Small intestine (tissue), 7 donors: ENCODE measurements at regions not wholly inside any gene's neighbourhood (a gene's known extent, or its start where the extent isn't known, plus 50 kb on each side); places are given as distances from the start of the nearest gene placed in this dataset.

ENCODE experiments used
- DNase-seq, 2 donors: peaks; one replicate each; pipeline versions ENCODE4 v3.0.0 to v3.0.0-alpha.2; 2013
- FAIRE-seq: peaks from 2 replicates; lab custom pipeline; 2012; peaks lifted over from hg19 to GRCh38; lab: Jason Lieb, UNC
- H3K27ac ChIP-seq, 3 donors: one replicate each; pipeline ENCODE4 v1.5.1; 2013; ENCODE audit warnings: low read length in 2 of 3, mild to moderate bottlenecking in 2 of 3, control low read depth in 1 of 3, inconsistent platforms in 1 of 3, low read depth in 1 of 3, moderate library complexity in 1 of 3
- H3K27me3 ChIP-seq, 3 donors: one replicate each; pipeline ENCODE4 v1.6.1; 2013; ENCODE audit warnings: low read length in 3 of 3, inconsistent platforms in 1 of 3; ENCODE audit not compliant: control insufficient read depth in 3 of 3, insufficient read depth in 3 of 3
- H3K36me3 ChIP-seq, 3 donors: one replicate each; pipeline ENCODE4 v1.6.1; 2013; ENCODE audit warnings: low read length in 3 of 3, inconsistent platforms in 1 of 3, low read depth in 1 of 3, mild to moderate bottlenecking in 1 of 3, moderate library complexity in 1 of 3; ENCODE audit not compliant: control insufficient read depth in 3 of 3, insufficient read depth in 2 of 3
- H3K4me1 ChIP-seq, 3 donors: one replicate each; pipeline ENCODE4 v1.6.1; 2013; ENCODE audit warnings: low read length in 2 of 3, inconsistent platforms in 1 of 3, low read depth in 1 of 3, mild to moderate bottlenecking in 1 of 3, moderate library complexity in 1 of 3; ENCODE audit not compliant: control insufficient read depth in 3 of 3, insufficient read depth in 2 of 3
- H3K4me3 ChIP-seq, 3 donors: one replicate each; pipeline ENCODE4 v1.5.1; 2013; ENCODE audit warnings: low read length in 3 of 3, control low read depth in 1 of 3, inconsistent platforms in 1 of 3, low read depth in 1 of 3, mild to moderate bottlenecking in 1 of 3, moderate library complexity in 1 of 3
- H3K9me3 ChIP-seq, 2 donors: one replicate each; pipeline ENCODE4 v1.6.1; 2013; ENCODE audit warnings: low read depth in 1 of 2, low read length in 1 of 2; ENCODE audit not compliant: control insufficient read depth in 2 of 2, insufficient read depth in 1 of 2
- WGBS, 3 donors: extraction: QIAGEN DNeasy Blood & Tissue Kit; methylation state at CpG; one replicate each; pipeline ENCODE4 v1.1.7; 2013; 5-methylcytosine and 5-hydroxymethylcytosine counted together
- donor health status: healthy with polysubstance abuse.
- donor health status: control.
- donor health status: control.
- donor health status: Bipolar disorder and iron deficiency.
- donor health status: healthy.

- Histone ChIP-seq H3K4me1 (no peaks in the 10 kb centered on the region), H3K4me3 (no peak overlapping the region), H3K9me3 (peaks cover 0 to 1% of the 10 kb centered on the region in 2 donors), H3K36me3 (no peaks in the 10 kb centered on the region), H3K27ac (no peak overlapping the region), H3K27me3 (no peaks in the 10 kb centered on the region)
- FAIRE-seq (no peak), DNase-seq (no peak)
- WGBS, 3 donors, result 17 to 37% (median 32%) methylated on average over 1 of the region's 1 CpG
Observed at GRCh38 chr7:8921807-8922206, 488.4 kb downstream of the NXPH1 start.

DNA sequence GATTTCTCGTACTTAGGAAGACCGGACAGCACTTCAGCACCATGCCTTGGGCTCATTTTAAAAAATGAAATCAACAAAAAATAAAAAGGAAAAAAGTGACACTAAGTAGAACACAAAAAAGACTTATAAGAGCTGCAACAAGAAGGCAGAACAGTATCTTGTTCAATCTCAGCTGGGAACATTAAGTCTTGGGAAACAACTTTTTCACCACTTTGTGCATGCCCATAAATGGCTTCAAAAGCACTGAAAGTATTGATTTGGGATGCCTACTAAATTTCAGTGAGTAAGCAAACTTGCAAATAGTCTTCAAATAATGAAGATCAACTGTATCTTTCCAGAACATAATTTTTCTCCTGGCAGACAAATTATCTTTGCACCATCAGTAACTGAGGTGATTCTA lies 489.3 kb downstream of the NXPH1 start:
- no peak overlapping the region for H3K4me3 ChIP-seq
- H3K9me3 ChIP-seq, result peaks cover 0 to 1% of the 10 kb centered on the region in 2 donors
- H3K27ac ChIP-seq, result no peak overlapping the region
- no peaks in the 10 kb centered on the region for H3K36me3 ChIP-seq
- FAIRE-seq (no peak), DNase-seq (no peak)
- no peaks in the 10 kb centered on the region for H3K27me3 ChIP-seq
- H3K4me1 ChIP-seq, result no peaks in the 10 kb centered on the region
- 73 to 83% (median 79%) methylated on average over 2 of the region's 2 CpGs for WGBS, 3 donors

DNA sequence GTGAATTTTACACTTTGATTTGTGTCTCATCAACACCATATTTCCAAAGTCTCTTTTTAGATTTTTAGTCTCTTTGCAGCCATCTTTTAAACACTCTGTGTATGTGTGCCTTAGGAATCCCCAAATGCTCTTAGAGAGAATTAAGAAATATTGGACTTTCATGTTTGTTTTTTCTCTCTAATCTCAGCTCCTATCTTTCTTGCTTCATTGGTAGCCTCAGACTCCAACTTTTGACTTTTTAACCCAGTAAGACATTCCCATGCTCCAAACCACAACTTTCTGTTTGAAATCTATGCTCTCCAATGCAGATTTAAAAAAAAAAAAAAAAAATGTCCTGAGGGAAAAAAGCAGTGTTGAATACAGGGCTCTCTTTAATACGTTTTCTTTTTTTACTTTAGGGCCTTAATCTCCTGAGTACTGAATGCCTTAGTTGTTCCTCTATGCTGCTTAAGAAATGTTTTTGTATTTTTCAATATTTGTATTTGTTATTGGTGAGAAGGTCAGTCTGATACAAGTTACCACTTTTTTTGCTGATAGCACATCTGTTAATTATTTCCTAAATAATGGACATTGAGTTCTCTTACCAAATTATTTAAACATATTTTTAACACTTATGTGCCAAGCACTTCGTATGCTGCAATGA lies 489.9 kb downstream of the NXPH1 start:
- Histone ChIP-seq H3K4me1 (no peaks in the 10 kb centered on the region), H3K4me3 (no peak overlapping the region), H3K36me3 (no peaks in the 10 kb centered on the region), H3K27me3 (no peaks in the 10 kb centered on the region), H3K27ac (no peak overlapping the region), H3K9me3 (peaks cover 0 to 1% of the 10 kb centered on the region in 2 donors)
- no peak for FAIRE-seq
- no peak for DNase-seq
- 24 to 53% (median 30%) methylated on average over 2 of the region's 2 CpGs for whole genome bisulfite sequencing, 3 donors

DNA sequence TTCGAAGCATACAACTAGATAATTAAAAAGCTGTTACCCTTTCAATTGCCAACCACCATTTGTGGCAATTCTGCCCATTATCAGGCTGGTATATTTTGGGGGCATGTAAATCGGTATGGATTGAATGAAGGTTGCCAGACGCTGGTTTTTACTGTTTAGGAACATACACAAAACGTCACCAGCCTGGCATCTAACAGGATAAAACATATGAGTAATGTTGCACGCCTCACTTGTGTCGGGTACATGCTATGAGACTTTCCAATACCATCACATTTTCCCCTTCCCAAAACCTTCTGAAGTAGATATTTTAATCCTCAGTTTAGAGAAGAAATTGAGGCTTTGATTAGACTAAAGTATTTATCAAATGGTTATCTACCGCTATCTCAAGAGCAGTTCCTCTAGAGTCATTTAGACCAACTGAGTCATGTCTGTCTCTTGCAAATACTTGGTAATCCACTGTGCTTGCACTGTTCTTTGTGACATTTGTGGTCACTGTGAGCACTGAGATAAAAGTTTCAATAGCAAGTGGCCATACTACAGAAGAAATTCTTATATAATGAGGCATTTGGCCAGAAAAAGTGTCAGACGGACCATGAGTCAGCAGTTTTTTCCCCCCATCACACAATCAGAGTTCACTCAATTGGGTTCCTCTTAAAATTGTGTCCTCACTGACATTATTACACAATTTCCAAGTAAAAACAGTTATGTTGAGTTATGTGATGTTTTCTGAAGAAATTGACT lies 498.7 kb downstream of the NXPH1 start:
- FAIRE-seq, result no peak
- H3K27me3 ChIP-seq, result no peaks in the 10 kb centered on the region
- H3K27ac ChIP-seq, result no peak overlapping the region
- no peaks in the 10 kb centered on the region for H3K9me3 ChIP-seq
- H3K4me3 ChIP-seq, result no peak overlapping the region
- H3K36me3 ChIP-seq, result no peaks in the 10 kb centered on the region
- WGBS, 3 donors, result 63 to 77% (median 70%) methylated on average over 8 of the region's 8 CpGs
- no peak for DNase-seq
- H3K4me1 ChIP-seq, result no peaks in the 10 kb centered on the region

- Histone ChIP-seq H3K27me3 (no peaks in the 10 kb centered on the region), H3K4me1 (no peaks in the 10 kb centered on the region), H3K9me3 (no peaks in the 10 kb centered on the region), H3K27ac (no peak overlapping the region), H3K4me3 (no peak overlapping the region), H3K36me3 (no peaks in the 10 kb centered on the region)
- DNase-seq, result no peak
- no peak for FAIRE-seq
- 81 to 94% (median 93%) methylated on average over 2 of the region's 2 CpGs for WGBS, 3 donors
Observed at GRCh38 chr7:8932751-8933150, 499.3 kb downstream of the NXPH1 start.

DNA sequence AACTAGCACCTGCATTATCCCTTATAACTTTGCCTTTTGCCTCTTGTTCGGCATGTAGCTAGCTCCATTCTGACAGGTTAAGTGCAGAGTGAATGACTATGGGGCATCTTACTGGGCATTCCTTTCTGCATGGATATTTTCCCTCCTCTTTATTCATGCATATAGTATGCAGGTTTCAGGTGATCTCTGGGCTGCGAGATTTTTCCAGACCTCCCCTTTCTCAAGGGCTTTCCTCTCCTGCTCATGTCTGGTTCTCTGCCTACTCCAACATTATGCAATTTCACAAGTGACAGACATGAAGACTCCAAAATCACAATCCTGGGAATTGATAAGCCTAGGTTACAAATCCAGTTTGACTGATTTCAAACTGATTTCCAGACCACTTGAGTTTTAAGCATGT lies 503.8 kb downstream of the NXPH1 start:
- H3K4me3 ChIP-seq, result no peak overlapping the region
- H3K9me3 ChIP-seq, result peaks cover 0 to 1% of the 10 kb centered on the region in 2 donors
- H3K27me3 ChIP-seq, result no peaks in the 10 kb centered on the region
- no peaks in the 10 kb centered on the region for H3K4me1 ChIP-seq
- DNase-seq (no peak), FAIRE-seq (no peak)
- H3K27ac ChIP-seq, result no peak overlapping the region
- no peaks in the 10 kb centered on the region for H3K36me3 ChIP-seq
- WGBS, 3 donors, result 61 to 85% (median 74%) methylated on average over 2 of the region's 2 CpGs

- Histone ChIP-seq H3K9me3 (peaks cover 0 to 1% of the 10 kb centered on the region in 2 donors), H3K27ac (no peak overlapping the region), H3K4me3 (no peak overlapping the region), H3K4me1 (no peaks in the 10 kb centered on the region), H3K27me3 (no peaks in the 10 kb centered on the region), H3K36me3 (no peaks in the 10 kb centered on the region)
- WGBS, 3 donors, result 60 to 66% (median 64%) methylated on average over 9 of the region's 9 CpGs
- DNase-seq (no peak), FAIRE-seq (no peak)
Observed at GRCh38 chr7:8938044-8938805, 504.8 kb downstream of the NXPH1 start.

DNA sequence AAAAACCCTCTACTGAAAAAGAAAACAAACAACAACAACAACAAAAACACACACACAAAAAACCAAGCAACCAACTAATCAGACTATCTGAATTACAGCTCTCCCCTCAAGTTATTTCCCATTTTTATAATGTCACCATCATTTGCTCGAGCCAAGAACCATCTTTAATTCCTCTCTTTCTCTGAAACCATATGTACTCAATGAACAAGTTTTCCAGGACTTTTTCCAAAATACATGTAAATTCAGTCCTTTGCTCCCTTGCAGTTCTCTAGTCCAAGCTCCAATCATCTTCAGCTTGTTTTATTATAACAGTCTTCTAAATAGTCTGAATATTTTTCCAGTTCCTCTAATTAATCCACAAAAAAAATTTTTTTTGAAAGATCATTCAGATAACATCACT lies 506.0 kb downstream of the NXPH1 start:
- Histone ChIP-seq H3K36me3 (no peaks in the 10 kb centered on the region), H3K4me1 (no peaks in the 10 kb centered on the region), H3K4me3 (no peak overlapping the region), H3K9me3 (peaks cover 0 to 1% of the 10 kb centered on the region in 2 donors), H3K27me3 (no peaks in the 10 kb centered on the region), H3K27ac (no peak overlapping the region)
- FAIRE-seq (no peak), DNase-seq (no peak)
- 27 to 56% (median 38%) methylated on average over 1 of the region's 1 CpG for WGBS, 3 donors
